ENCODE measurements at regions not wholly inside any gene's neighbourhood (a gene's known extent, or its start where the extent isn't known, plus 50 kb on each side); places are given as distances from the start of the nearest gene placed in this dataset.

GRCh38 chr2:167843217-167843616 is 404.2 kb downstream of the STK39 start:
- no peak for TF ChIP-seq CTCF (IDR thresholded peaks at IDR 0.05)
- no peak for TF ChIP-seq POLR2A (IDR thresholded peaks at IDR 0.05)
